AG04449 (cell line): ENCODE measurements at regions not wholly inside any gene's neighbourhood (a gene's known extent, or its start where the extent isn't known, plus 50 kb on each side); places are given as distances from the start of the nearest gene placed in this dataset.

Source experiments
- CTCF ChIA-PET: fragments of 350-600 bp; formaldehyde crosslinking; extraction: SDS; loops from one replicate; lab custom pipeline; 2021; ENCODE audit warnings: antibody characterized with exemption; lab: Yijun Ruan, JAX
- POLR2A ChIA-PET: fragments of 400-600, 350-600 bp; formaldehyde crosslinking; extraction: SDS; loops from one replicate; lab custom pipeline; 2020; ENCODE audit warnings: antibody characterized with exemption, inconsistent platforms; lab: Yijun Ruan, JAX
- DNase-seq: peaks from one replicate; pipeline ENCODE4 v3.0.0-alpha.2; 2010; ENCODE audit warnings: low read depth, low spot score
- H3K4me3 ChIP-seq: 2 replicates; pipeline ENCODE4 v1.5.1; 2011; ENCODE audit warnings: low read depth, mild to moderate bottlenecking, control low read depth, low read length
- TF ChIP-seq, protein P1 (sequence below): IDR thresholded peaks from one replicate; pipeline ENCODE4 v1.5.1; 2011; ENCODE audit warnings: mild to moderate bottlenecking, moderate library complexity, low read length, control low read depth, inconsistent platforms; ENCODE audit not compliant: insufficient read depth; ENCODE audit errors: missing control alignments

DNA sequence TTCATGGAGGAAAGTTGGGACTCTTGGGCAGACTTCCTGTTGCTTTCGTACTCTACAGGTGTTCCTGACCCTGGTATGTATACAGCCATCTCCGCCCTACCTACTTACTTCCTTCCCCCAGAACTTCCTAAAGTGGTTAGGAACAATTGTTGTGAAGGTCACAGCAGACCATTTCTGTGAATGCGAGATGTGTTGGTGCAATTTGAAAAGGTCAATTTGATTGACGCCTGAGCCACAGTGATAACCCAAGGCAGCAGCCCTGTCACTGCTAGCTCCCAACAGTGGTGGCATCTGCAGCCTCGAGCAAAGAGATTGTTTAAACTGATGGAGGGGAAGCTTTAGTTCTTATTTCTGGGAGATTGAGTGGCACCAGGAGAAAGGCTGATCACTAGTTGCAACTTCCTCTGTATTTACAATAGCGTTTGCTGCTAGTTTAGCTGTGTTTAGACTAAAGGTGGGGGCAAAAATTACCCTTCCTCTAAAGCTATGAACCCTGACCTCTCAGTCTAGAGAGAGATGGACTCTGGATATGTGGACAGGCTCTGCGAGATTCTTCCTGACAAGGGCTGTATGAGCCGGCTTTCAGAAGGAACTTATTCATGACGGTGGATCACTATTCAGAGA is 78.3 kb upstream of the MAP4K3 start:
- TF ChIP-seq, protein P1, sequence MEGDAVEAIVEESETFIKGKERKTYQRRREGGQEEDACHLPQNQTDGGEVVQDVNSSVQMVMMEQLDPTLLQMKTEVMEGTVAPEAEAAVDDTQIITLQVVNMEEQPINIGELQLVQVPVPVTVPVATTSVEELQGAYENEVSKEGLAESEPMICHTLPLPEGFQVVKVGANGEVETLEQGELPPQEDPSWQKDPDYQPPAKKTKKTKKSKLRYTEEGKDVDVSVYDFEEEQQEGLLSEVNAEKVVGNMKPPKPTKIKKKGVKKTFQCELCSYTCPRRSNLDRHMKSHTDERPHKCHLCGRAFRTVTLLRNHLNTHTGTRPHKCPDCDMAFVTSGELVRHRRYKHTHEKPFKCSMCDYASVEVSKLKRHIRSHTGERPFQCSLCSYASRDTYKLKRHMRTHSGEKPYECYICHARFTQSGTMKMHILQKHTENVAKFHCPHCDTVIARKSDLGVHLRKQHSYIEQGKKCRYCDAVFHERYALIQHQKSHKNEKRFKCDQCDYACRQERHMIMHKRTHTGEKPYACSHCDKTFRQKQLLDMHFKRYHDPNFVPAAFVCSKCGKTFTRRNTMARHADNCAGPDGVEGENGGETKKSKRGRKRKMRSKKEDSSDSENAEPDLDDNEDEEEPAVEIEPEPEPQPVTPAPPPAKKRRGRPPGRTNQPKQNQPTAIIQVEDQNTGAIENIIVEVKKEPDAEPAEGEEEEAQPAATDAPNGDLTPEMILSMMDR = no peak
- ChIA-PET CTCF (interaction anchor here (1.0 to 5.1 kb wide), 8 partner anchors 9 to 322 kb away, joined by 3 to 48 read pairs (median 10); no protein-coding TSS in a partner anchor), POLR2A (no interaction called here)
- DNase-seq = no peak
- H3K4me3 ChIP-seq = no peak overlapping the region

DNA sequence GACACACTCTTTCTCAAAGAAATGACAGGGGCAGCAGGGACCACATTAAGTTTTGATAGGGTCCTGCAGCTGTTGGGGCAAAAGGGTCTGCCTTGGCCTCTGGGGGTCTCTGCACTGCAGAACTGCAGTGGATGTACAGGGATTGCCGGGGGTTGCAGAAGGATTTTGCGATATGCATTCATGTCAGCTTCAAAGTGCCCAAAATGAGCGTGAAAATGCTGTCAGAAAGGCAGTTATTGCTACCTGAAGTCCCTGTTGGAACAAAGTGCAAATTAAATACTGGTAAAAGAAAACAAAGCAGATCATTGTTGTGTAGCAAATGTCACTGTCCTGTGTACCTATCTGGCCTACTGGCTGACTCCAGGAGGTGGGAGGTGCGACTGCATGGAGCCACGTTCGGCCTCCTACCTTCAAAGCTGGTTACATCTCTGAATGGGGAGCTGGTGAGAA is 78.8 kb upstream of the MAP4K3 start:
- ChIA-PET POLR2A (no interaction called here), CTCF (interaction anchor here (0.8 to 4.8 kb wide), 6 partner anchors 9 to 921 kb away, joined by 3 to 48 read pairs (median 7); no protein-coding TSS in a partner anchor)
- no peak for DNase-seq
- TF ChIP-seq, protein P1 = no peak
- H3K4me3 ChIP-seq = no peak overlapping the region

DNA sequence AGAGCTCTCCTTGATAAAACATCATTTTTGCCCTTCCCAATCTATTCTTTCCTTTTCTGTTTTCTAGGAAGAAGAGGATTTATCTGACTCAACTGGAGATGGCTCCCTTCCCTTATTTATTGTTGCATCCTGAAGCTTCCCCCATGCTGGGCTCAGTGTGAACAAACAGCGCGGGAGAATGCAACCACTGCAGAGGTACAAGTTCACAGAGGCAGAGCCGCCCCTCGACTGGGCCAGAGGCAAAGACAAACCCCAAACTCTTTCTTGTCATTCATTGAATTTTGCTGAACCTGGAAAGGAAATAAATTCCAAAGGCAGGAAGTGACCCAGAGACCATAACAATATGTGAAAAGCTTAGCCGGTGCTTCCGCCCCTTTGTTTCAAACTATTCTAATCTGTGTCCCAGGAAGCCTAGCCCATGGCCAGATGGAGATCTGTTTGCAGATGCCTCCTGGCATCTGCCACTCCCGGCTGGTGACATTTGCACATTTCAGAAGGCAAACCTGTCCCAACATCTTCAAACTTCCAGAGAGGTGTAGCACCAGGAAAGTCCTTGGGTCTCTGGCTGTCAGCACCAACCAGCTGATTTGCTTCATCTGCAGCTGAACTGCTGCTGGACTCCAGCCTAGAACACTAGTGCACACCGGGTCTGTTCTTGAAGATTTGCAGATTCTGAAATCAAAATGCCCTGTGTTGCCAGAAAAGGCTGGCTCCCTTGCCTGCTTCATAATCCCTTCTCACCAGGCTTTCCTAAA is 79.4 kb upstream of the MAP4K3 start:
- TF ChIP-seq, protein P1 = no peak
- ChIA-PET CTCF (interaction anchor here (0.8 to 4.8 kb wide), 8 partner anchors 8 to 921 kb away, joined by 3 to 48 read pairs (median 5); no protein-coding TSS in a partner anchor), POLR2A (no interaction called here)
- DNase-seq = no peak
- H3K4me3 ChIP-seq = no peak overlapping the region

DNA sequence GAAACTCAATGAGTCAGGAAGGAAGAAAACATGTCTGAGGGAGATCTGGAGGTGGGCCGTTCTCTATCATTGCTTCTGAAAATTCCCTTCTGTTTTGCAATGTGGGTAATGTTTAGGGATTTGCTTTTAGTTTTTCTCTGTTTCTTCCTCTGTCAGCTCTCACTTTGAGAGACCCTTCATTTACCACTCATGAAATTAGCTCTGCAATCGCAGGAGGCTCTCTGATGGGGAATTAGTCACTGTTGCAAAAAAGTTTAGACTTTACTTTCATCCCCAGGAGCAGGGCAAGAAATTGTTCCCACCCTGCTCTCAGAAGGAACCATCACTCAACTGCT is 80.0 kb upstream of the MAP4K3 start:
- ChIA-PET POLR2A (no interaction called here), CTCF (interaction anchor here (0.8 to 4.8 kb wide), 6 partner anchors 8 to 213 kb away, joined by 3 to 48 read pairs (median 7); no protein-coding TSS in a partner anchor)
- DNase-seq = no peak
- no peak overlapping the region for H3K4me3 ChIP-seq
- TF ChIP-seq, protein P1 = no peak

DNA sequence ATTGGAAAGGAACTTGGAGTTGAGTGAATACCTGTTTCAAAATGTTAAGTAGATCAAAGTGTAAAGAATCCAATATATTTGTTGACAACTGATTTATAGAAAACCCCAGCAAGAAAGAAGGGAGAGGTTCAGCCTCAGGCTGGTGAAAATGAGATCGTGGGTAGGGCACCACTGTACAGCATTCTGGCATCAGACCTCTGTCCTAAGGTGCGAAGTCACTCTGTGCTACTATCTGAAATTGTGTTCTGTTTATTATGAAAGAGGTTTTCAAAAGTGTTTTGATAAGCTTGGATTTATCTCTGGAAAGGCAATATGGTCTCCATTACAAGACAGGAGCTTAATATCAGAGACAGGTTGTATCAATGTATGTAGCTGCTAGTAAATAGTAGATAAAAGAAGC is 80.5 kb upstream of the MAP4K3 start:
- ChIA-PET POLR2A (no interaction called here), CTCF (interaction anchor here (1.0 to 4.8 kb wide), 5 partner anchors 8 to 180 kb away, joined by 3 to 48 read pairs (median 8); no protein-coding TSS in a partner anchor)
- TF ChIP-seq, protein P1 = no peak
- DNase-seq = no peak
- H3K4me3 ChIP-seq = no peak overlapping the region

DNA sequence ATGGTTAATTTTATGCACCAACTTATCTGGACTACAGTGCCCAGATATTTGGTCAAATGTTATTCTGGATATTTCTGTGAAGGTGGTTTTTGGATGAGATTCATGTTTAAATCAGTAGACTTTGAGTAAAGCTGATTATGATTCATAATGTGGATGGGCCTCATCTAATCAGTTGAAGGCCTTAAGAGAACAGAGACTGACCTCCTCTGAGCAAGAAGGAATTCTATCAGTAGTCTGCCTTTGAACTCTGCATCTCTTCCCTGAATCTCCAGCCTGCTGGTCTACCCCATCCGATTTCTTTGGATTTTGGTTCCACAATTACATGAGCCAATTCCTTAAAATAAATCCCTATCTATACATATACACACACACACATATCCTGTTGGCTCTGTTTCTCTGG is 82.8 kb upstream of the MAP4K3 start:
- TF ChIP-seq, protein P1 = no peak
- CTCF ChIA-PET = interaction anchor here (0.7 kb wide), 1 partner anchor 9 kb away, joined by 3 read pairs; no protein-coding TSS in a partner anchor
- H3K4me3 ChIP-seq = no peak overlapping the region
- no peak for DNase-seq
- POLR2A ChIA-PET = no interaction called here
